HG03064 (cell line): ENCODE measurements at regions not wholly inside any gene's neighbourhood (a gene's known extent, or its start where the extent isn't known, plus 50 kb on each side); places are given as distances from the start of the nearest gene placed in this dataset.
"Not testable (repeated sequence)": the region's sequence is repeated elsewhere in the genome, so short reads cannot be mapped to it uniquely, and the experiment has no call there.

ENCODE experiments used
- ATAC-seq: cut with Tn5 transposase; IDR thresholded peaks from one replicate; pipeline ENCODE4 v1.9.1; 2021; ENCODE audit warnings: low read depth; ENCODE audit not compliant: unreplicated experiment

DNA sequence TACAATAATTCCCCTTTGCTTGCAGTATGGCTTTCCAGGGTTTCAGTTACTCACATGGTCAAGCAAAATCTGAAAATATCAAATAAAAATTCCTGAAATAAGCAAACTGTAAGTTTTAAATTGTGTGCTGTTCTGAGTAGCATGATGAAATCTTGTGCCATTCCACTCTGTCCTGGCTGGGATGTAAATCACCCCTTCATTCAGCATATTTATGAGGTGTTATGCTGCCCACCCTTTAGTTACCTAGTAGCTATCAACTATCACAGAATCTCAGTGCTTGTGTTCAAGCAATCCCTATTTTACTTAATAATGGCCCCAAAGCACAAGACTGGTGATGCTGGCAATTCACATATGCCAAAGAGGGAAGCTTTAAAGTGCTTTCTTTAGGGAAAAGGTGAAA lies 867.7 kb upstream of the NRXN1 start:
- no peak for ATAC-seq

DNA sequence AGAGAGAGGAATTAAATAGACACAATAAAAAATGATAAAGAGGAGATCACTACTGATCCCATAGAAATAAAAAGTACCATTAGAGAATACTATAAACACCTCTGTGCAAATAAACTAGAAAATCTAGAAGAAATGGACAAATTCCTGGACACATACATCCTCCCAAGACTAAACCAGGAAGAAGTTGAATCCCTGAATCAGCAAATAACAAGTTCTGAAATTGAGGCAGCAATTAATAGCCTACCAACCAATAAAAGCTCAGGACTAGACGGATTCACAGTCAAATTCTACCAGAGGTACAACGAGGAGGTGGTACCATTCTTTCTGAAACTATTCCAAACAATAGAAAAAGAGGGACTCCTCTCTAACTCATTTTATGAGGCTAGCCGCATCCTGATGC lies 862.7 kb upstream of the NRXN1 start:
- not testable (repeated sequence) for ATAC-seq

DNA sequence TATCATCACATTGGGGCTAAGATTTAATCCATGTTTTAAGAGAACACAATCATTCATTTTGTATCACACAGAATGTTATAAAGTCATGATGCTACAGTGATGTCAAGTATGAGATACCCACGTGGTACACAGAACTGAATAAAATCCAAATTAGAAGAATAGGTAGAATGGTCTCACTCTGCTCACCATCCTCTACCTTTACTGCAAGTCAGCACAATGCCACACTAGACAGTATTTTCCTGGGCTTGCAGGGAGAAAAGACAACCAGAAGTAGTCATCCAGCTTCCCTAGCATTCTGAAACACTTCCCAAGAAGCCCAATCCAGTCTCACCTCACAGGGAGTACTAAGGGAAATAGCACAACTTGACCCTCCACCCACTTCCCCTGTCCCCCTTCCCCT lies 856.2 kb upstream of the NRXN1 start:
- ATAC-seq: no peak

DNA sequence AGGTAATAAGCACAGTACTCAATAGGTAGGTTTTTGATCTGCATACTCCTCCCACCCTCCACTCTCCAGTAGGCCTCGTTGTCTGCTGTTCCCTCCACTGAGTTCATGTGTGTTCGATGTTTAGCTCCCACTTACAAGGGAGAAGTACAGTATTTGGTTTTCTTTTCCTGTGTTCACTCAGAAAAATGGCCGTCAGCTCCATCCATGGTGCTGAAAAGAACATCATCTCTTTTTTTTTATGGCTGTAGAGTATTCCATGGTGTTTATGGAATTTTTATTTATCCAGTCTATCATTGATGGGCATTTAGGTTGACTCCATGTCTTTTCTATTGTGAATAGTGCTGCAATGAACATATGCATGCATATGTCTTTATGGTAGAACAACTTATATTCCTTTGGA lies 849.7 kb upstream of the NRXN1 start:
- no peak for ATAC-seq

DNA sequence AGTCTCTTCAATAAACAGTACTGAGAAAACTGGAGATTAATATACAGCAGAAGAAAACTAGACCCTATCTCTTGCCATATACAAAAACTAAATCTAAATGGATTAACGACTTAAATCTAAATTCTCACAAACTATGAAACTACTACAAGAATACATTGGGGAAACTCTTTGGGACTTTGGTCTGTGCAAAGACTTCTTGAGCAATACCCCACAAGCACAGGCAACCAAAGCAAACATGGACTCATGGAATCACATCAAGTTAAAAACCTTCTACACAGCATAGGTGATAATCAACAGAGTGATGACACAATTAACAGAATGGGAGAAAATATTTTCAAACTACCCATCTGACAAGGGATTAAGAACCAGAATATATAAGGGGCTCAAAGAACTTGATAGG lies 848.2 kb upstream of the NRXN1 start:
- ATAC-seq: no peak

DNA sequence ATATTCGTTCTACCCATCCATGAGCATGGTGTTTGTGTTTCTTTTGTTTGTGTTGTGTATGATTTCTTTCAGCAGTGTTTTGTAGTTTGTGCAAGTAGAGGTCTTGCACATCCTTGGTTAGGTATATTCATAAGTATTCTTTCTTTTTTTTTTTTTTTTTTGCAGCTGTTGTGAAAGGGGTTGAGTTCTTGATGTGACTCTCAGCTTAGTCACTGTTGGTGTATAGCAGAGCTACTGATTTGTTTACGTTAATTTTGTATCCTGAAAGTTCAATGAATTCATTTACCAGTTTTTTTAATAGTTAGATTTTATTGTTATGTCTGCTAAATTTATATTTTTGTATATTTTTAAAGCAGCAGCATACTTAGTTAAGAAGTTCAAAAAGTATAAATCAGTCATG lies 834.4 kb upstream of the NRXN1 start:
- ATAC-seq: no peak

DNA sequence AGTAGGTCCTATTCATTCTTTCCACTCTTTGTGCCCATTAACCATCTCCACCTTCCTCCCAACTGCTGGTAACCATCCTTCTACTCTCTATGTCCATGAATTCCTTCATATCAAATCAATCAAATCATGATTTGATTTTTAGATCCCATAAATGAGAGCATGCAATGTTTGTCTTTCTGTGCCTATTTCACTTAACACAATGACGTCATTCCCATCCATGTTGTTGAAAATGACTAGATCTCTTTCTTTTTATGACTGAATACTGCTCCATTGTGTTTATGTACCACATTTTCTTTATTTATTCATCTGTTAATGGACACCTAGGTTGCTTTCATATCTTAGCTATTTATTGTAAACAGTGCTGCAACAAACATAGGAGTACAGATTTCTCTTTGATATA lies 827.3 kb upstream of the NRXN1 start:
- no peak for ATAC-seq

DNA sequence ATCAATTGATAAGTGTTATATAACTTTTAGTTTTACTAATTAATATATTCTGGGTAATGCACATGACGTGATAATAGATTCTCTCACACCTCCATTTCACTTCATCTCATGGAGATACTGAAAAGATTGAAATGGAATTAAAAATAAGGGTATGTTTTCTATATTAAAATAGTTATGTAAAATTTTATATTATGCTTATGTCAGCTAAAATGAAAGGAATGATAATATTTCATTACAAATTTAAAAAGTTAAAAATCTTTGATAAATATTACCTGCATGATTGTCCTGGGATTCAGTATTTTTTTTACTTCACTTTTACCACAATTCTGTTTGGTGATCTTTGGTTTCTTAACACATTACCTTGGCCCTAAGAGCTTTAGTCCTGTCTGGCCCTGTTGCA lies 823.8 kb upstream of the NRXN1 start:
- ATAC-seq: no peak

DNA sequence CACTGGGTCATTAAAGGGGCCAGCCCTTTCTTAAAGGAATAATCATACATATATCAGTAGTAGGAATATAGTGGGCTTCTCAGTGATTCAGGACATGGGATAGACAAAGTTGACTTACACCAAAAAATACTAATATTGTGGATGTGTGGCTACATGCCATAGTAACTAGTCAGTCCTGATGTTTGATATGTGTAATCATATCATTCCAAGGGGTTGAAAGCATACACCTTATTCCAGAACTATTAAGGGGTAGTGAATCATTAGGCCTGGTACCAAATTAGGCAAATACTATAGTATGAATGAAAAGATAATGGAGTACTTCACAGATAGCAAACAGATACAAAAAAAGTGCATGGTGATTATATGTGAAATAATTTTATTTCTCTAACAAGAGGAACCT lies 814.9 kb upstream of the NRXN1 start:
- no peak for ATAC-seq

DNA sequence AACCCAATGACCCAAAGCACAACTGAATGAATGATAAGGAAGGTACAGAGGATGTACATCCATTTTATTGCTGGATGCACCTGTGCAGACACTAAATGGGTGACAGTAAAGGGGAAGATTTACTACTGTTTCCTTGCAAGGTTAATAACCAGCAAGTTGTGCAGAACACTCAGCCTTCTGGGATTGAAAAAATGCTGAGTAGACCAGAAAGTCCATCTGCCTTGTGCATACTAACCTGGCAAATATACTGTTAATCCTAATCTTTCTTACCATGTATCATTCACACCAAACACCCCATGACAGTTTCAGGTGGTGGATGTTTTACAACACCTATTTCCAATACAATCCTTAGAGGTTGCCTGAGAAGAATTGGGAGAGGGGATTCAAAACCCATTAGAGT lies 814.1 kb upstream of the NRXN1 start:
- no peak for ATAC-seq

DNA sequence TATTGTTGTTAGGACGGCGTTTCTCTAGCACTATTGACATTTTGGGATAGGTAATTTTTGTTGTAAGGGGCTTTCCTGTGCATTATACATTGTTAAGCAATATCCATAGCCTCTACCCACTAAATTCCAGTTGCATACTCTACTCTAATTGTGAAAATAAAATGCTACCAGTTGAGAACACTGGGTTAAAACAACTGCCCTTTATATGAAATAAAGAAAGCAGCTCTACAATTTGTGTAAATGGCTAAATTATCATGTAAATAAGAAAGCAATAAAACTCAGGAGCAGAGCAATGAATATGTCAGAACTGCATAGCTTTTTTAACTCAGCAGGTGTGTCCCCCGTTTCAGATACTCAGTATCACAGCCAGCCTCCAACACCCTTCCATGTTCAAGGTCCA lies 812.7 kb upstream of the NRXN1 start:
- no peak for ATAC-seq

DNA sequence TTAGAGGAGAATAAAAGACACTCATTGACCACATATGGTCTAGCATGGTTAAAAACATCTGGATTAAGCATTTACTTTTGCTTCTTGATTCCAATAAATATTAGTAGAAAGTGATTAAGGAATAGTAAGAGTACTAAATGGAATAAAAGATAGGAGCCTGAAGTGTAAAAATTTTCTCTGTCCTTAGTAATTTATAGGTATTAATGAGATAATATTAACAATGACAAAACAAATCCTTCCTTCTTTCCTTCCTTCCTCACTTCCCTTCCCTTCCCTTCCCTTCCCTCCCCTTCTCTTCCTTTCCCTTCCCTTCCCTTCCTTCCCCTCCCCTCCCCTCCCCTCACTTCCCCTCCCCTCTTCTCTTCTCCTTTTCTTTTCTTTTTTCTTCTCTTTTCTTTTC lies 797.5 kb upstream of the NRXN1 start:
- no peak for ATAC-seq

DNA sequence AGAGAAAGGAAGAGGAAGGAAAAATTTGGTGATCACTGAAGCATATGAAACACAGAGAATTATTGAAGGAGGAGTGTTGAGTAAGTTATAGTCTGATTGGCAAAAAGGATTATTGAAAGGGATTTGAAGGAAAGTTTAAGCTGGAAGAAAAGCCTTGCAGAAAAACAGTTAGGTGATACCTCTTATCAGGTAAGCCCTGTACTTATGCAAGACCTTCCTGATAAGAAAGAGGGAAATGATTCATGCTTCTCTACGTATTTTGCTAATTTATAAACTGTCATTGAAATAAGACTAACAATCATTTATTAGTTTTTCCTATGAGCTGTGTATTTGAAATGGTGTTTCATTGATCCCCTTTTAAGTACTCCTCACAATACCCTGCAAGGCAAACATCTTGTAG lies 793.9 kb upstream of the NRXN1 start:
- ATAC-seq: no peak

DNA sequence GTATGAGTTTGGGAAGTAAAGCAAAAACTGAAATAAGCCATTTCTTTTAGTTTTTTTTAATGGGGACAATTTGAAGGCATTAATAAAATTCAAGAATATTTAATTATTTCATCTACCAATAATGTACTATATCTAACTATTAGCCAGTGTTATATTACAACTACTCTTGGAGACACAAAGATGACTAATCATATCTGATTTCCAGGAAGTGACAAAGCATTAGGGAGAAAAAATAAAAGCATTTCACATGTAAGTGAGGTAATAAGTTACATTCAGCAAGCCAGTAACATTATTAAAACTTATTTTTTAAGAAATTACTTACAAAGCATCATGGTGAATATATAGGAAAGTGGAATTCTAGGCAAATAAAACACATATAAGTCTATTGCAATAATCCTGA lies 781.3 kb upstream of the NRXN1 start:
- no peak for ATAC-seq

DNA sequence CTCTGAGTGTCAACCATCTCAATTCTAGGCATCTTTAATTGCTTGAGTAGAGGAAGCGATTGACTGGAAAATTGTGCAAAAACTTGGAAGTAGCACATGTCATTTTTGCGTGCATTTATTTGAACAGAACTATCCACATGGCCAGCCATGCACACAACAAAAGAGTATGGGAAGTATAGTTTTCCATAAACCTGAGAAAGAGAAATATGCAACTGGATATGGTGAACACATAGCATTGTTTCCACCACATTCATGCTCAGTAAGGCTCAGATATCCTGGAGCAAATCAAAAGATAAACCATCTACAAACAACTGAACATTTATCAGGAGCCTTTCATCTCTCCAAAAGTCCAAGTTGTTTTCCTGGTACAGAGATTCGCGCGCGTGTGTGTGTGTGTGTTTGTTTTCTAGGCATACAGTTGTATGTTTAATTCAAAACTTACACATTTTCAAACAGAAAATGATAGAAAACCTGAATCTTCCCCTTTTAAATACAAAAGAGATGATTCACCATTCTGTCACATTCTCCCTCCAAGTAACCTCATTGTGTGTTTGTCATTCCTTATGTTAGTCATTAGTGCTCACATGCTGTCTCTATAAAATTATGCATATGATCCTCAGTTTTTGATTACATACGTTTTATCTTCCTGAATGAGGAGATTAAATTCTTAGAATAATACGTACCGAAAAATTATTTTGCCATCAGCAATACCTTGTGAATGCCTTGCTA lies 780.4 kb upstream of the NRXN1 start:
- ATAC-seq: no peak

DNA sequence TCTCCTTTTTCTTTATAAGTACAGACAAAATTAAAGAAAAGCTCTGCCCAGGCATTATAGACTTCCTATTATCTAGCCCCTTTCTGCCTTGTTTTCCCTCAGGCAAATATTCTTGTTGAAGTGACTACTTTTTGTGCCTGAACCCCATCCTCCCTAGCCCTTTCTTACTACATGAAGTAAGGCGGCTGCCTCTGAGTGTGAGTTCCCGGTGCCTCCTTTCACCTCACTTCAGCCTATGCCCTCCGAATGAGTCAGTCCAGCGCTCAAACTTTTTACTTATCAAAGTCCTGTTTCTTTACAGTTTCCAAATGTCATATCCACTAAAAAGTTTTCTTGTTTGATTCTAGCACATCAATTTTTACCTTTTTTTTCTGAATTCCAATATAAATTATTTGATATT lies 778.3 kb upstream of the NRXN1 start:
- no peak for ATAC-seq

DNA sequence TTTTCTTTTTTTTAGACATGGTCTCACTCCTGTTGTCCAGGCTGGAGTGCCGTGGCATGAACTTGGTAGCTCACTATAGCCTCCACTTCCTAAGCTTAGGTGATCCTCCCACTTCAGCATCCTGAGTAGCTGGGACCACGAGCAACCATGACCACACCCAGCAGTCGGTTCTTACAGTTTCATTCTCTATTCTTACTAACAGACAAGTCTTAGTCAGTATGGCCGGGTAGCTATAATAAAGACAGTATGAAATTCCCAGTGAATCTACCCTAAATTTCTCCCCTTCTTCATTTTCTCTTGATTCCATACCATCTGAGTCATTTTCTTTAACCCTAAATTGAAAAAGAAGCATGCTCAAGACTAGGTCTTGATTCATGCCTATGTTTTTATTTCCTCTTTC lies 775.3 kb upstream of the NRXN1 start:
- no peak for ATAC-seq

DNA sequence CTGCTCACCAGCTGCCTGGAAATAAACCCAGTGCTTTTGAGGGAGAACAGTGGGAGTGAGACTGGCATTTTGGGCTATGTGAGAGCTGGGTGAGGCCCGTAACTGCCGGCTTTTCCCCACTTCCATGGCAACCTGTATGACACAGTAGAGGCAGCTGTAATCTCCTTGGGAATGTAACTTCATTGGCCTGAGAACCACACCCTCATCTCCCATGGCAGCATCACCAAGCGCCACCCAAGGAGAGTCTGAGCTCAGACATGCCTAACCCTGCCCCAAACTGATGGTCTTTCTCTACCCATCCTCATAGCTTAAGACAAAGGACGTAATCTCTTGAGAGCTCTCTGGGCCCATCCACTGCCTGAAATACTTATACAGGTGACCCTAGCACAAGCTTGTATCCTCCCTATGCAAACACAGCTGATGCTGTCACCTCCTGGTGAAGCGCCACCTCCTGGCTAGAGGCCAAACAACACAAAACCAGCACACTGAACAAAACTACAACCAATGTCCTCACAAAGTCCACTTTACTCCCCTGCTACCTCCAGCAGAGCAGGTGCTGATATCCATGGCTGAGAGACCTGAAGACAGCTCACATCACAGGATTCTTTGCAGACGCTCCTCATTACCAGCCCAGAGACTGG lies 763.4 kb upstream of the NRXN1 start:
- no peak for ATAC-seq

DNA sequence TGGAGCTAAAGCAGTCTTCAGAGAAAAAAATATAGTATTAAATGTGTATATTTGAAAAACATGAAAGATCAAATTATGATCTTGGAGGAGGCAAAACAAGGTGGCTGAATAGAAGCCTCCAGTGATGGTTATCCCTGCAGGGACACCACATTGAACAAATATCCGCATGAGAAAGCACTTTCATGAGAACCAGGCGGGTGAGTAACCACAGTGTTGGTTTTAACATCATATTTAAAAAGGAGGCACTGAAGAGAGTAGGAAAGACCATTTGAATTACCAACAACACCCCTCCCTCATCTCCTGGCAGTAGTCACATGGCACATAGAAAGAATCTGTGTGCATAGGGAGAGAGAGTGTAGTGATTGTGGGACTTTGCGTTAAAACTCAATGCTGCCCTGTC lies 759.6 kb upstream of the NRXN1 start:
- ATAC-seq: no peak

DNA sequence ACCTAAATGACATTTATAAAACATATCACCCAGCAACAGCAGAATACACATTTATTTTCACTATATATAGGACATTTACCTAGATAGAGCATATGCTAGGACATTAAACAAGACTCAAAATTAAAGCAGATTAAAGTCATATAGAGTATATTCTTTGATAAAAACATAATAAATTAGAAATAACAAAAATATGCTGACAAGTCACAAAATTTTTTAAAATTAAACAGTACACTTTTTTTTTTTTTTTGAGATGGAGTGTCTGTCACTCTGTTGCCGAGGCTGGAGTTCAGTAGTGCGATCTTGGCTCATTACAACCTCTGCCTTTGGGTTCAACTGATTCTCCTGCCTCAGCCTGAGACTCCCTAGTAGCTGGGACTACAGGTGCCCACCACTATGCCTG lies 758.9 kb upstream of the NRXN1 start:
- no peak for ATAC-seq

DNA sequence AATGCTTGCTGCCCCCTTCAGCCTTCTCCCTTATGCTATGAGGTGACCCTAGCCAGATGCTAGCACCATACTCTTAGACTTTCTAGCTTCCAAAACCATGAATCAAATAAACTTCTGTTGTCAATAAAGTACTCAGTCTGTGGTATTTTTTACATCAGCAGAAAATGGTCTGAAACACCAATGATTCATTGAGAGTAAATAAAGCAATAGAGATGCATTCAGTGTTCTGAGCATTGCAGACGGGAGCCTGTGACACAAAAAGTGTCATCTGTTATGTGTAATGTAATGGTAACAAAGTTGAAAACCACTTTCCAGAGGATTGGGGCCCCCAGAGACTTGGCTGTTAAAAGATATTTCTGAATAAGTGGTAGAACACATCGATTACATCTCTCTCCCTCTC lies 758.0 kb upstream of the NRXN1 start:
- ATAC-seq: no peak

DNA sequence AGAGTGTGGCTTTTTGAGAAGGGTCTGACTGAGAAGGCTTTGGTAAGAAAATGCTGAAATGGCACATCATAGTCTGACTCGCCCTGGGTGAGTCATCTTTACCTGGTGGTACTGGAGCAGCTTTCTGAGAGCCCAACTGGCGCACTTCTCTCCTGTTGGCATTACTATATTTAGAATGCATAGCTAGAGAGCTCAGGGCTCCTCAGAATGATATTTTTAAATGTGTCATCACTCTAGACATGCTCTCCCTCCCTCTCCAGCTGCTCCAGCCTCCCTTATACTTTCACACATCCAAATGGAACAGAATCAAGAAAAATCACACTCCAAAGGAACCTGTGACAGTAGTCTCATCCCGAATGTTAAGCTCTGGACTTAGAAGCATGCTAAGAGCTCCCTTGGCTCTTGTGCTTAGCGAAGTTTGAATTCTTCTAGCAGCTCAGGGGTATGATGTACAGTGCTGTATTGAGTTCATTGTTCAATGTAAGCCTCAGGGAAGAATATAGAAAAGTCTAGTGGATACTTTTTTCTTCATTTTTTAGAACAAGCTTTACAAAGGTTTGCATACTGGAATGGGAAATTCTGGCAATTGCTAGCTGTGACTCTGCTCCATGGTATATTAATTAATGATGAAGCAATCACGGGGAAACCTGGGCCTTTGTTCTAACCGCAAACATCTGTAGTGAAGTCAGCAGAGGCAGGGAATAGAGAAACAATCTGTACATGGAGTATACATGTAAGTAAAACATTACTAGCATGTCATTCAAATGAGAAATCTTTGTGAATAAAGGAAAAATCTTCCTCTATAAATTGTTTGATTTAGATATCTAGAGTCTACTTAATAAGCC lies 751.2 kb upstream of the NRXN1 start:
- no peak for ATAC-seq
